Sigmoid colon (tissue), 6 donors: ENCODE measurements at regions not wholly inside any gene's neighbourhood (a gene's known extent, or its start where the extent isn't known, plus 50 kb on each side); places are given as distances from the start of the nearest gene placed in this dataset.

Experiments
- DNase-seq: peaks from one replicate; pipeline ENCODE4 v3.0.0-alpha.2; 2019
- H3K27ac ChIP-seq, 4 donors: fragments of 200-600 bp; sonication (generic); one replicate each; pipeline ENCODE4 v1.5.1; 2016 to 2019; ENCODE audit warnings: mild to moderate bottlenecking in 1 of 4
- H3K27me3 ChIP-seq, 3 donors: fragments of 200-600 bp; sonication (generic); one replicate each; pipeline ENCODE4 v1.5.1; 2019; ENCODE audit warnings: mild to moderate bottlenecking in 1 of 3
- H3K36me3 ChIP-seq, 4 donors: fragments of 200-600 bp; sonication (generic); one replicate each; pipeline ENCODE4 v1.5.1; 2016 to 2019
- H3K4me1 ChIP-seq, 4 donors: fragments of 200-600 bp; sonication (generic); one replicate each; pipeline ENCODE4 v1.5.1; 2017 to 2019
- H3K4me3 ChIP-seq, 4 donors: fragments of 200-600 bp; sonication (generic); one replicate each; pipeline ENCODE4 v1.5.1; 2017 to 2019; ENCODE audit warnings: mild to moderate bottlenecking in 2 of 4, moderate library complexity in 1 of 4
- H3K9me3 ChIP-seq, 4 donors: fragments of 200-600 bp in 3 of 4; sonication (generic) in 3 of 4; one replicate each; pipeline versions ENCODE4 v1.5.1 to v1.6.1; 2013 to 2019
- EP300 ChIP-seq, 4 donors: sonication (generic); formaldehyde crosslinking; IDR thresholded peaks; one replicate each; pipeline ENCODE4 v1.6.1; 2017; ENCODE audit warnings: antibody characterized with exemption in 4 of 4
- POLR2A ChIP-seq, 2 donors: fragments of 450-650 bp; IDR thresholded peaks; one replicate each; pipeline ENCODE4 v1.6.1; 2016; ENCODE audit warnings: antibody characterized with exemption in 2 of 2, mild to moderate bottlenecking in 2 of 2, moderate library complexity in 2 of 2
- POLR2AphosphoS5 ChIP-seq, 4 donors: sonication (generic); formaldehyde crosslinking; IDR thresholded peaks; one replicate each; pipeline ENCODE4 v1.6.1; 2017; ENCODE audit warnings: antibody characterized with exemption in 4 of 4
- WGBS, 2 donors: extraction: QIAGEN DNeasy Blood & Tissue Kit; methylation state at CpG; one replicate each; pipeline ENCODE4 v1.1.7; 2013; 5-methylcytosine and 5-hydroxymethylcytosine counted together
- intact Hi-C: fragments of 100-400 bp; cut with DNase I; formaldehyde crosslinking; loops from one replicate; pipeline ENCODE4 v1.15.1; 2023
- TF ChIP-seq, protein P1 (sequence below), 4 experiments: fragments of 450-650 bp in 3 of 4; fragments of 200-600 bp in 1 of 4; IDR thresholded peaks; one replicate each; pipeline ENCODE4 v1.5.1; 2016 to 2019; ENCODE audit warnings: antibody characterized with exemption in 4 of 4, mild to moderate bottlenecking in 3 of 4, moderate library complexity in 2 of 4
- donor health status: healthy with polysubstance abuse.
- donor health status: healthy.

GRCh38 chr6:148053796-148054195, 288.8 kb upstream of the SASH1 start:
- Histone ChIP-seq H3K4me3 (no peak overlapping the region), H3K4me1 (no peaks in the 10 kb centered on the region), H3K27ac (no peak overlapping the region), H3K27me3 (no peaks in the 10 kb centered on the region), H3K36me3 (no peaks in the 10 kb centered on the region), H3K9me3 (no peaks in the 10 kb centered on the region)
- intact Hi-C loops, result no loop called here
- no peak for DNase-seq
- TF ChIP-seq, protein P1, sequence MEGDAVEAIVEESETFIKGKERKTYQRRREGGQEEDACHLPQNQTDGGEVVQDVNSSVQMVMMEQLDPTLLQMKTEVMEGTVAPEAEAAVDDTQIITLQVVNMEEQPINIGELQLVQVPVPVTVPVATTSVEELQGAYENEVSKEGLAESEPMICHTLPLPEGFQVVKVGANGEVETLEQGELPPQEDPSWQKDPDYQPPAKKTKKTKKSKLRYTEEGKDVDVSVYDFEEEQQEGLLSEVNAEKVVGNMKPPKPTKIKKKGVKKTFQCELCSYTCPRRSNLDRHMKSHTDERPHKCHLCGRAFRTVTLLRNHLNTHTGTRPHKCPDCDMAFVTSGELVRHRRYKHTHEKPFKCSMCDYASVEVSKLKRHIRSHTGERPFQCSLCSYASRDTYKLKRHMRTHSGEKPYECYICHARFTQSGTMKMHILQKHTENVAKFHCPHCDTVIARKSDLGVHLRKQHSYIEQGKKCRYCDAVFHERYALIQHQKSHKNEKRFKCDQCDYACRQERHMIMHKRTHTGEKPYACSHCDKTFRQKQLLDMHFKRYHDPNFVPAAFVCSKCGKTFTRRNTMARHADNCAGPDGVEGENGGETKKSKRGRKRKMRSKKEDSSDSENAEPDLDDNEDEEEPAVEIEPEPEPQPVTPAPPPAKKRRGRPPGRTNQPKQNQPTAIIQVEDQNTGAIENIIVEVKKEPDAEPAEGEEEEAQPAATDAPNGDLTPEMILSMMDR (IDR thresholded peaks at IDR 0.05), result no peak
- TF ChIP-seq POLR2AphosphoS5 (IDR thresholded peaks at IDR 0.05), result no peak
- no peak for TF ChIP-seq POLR2A (IDR thresholded peaks at IDR 0.05)
- no peak for TF ChIP-seq EP300 (IDR thresholded peaks at IDR 0.05)

DNA sequence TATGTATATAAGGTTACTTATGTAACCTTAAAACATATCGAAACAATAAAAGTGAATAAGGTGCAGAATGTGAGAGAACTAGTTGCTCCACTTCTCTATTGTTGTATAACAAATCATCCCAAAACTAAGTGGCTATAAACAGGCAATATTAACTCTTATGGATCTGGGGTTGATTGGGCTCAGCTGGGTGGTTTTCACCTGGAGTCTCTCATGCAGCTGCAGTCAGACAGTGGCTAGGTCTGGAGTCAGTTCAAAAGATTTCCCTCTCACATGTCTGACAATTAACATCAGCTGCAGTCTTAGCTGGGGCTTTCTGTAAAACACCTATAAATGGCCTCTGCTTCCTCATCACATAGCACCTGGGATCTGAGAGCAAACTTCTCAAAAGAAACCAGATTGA, 288.4 kb upstream of the SASH1 start:
- no peaks in the 10 kb centered on the region for H3K36me3 ChIP-seq
- H3K4me1 ChIP-seq, result no peaks in the 10 kb centered on the region
- intact Hi-C loops, result no loop called here
- H3K4me3 ChIP-seq, result no peak overlapping the region
- TF ChIP-seq, protein P1 (IDR thresholded peaks at IDR 0.05), result no peak
- TF ChIP-seq POLR2A (IDR thresholded peaks at IDR 0.05) (no peak), POLR2AphosphoS5 (IDR thresholded peaks at IDR 0.05) (no peak), EP300 (IDR thresholded peaks at IDR 0.05) (no peak)
- no peak for DNase-seq
- 91 to 94% methylated on average over 1 of the region's 1 CpG for WGBS, 2 donors
- H3K9me3 ChIP-seq, result no peaks in the 10 kb centered on the region
- no peaks in the 10 kb centered on the region for H3K27me3 ChIP-seq
- no peak overlapping the region for H3K27ac ChIP-seq

GRCh38 chr6:148055419-148055818, 287.2 kb upstream of the SASH1 start:
- Histone ChIP-seq H3K27me3 (no peaks in the 10 kb centered on the region), H3K4me3 (no peak overlapping the region), H3K4me1 (no peaks in the 10 kb centered on the region), H3K9me3 (peaks cover 0 to 4% (median under 1%) of the 10 kb centered on the region in 4 donors), H3K36me3 (no peaks in the 10 kb centered on the region), H3K27ac (no peak overlapping the region)
- DNase-seq, result no peak
- intact Hi-C loops, result no loop called here
- TF ChIP-seq EP300 (IDR thresholded peaks at IDR 0.05) (no peak), POLR2AphosphoS5 (IDR thresholded peaks at IDR 0.05) (no peak), POLR2A (IDR thresholded peaks at IDR 0.05) (no peak)
- TF ChIP-seq, protein P1 (IDR thresholded peaks at IDR 0.05), result no peak
- 91 to 95% methylated on average over 3 of the region's 3 CpGs for WGBS, 2 donors

- Histone ChIP-seq H3K36me3 (no peaks in the 10 kb centered on the region), H3K27ac (no peak overlapping the region), H3K4me1 (no peaks in the 10 kb centered on the region), H3K27me3 (no peaks in the 10 kb centered on the region), H3K4me3 (no peak overlapping the region), H3K9me3 (peaks cover 0 to 6% (median 4%) of the 10 kb centered on the region in 4 donors)
- no peak for TF ChIP-seq EP300 (IDR thresholded peaks at IDR 0.05)
- no peak for TF ChIP-seq POLR2A (IDR thresholded peaks at IDR 0.05)
- TF ChIP-seq, protein P1 (IDR thresholded peaks at IDR 0.05), result no peak
- no peak for TF ChIP-seq POLR2AphosphoS5 (IDR thresholded peaks at IDR 0.05)
- intact Hi-C loops, result no loop called here
- no peak for DNase-seq
- 84 to 93% methylated on average over 1 of the region's 1 CpG for WGBS, 2 donors
Measured at GRCh38 chr6:148059869-148060268, 282.8 kb upstream of the SASH1 start.

DNA sequence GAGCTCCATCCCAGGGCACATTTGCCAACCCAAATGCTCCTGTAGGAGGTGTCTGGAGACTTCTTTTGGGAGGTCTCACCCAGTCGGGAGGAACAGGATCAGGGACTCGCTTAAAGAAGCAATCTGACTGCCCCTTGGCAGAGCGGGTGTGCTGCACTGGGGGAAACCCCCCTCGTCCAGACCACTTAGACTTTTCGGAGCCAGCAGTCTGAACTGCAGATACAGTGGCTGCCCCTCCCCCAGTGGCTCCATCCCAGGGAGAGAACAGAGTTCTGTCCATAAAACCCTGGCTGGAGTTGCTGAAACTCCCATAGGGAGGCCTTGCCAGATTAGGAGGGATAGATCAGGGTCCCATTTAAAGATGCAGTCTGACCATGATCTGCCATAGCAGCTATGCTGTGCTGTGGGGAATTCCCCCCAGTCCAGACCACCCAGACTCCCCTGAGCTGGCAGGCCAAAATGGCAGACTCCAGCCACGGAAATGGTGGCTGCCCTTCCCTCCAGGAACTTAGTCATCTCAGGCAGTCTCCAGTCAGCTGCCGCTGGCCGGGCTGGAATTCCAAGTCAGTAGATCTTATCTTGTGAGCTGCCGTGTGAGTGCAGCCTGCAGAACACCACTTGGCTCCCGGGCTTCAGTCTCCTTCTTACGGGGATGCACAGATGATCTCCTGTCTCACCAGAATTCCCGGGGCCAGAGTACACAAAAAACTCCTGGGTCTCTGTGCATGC, 278.1 kb upstream of the SASH1 start:
- 81 to 89% methylated on average over 12 of the region's 12 CpGs for WGBS, 2 donors
- Histone ChIP-seq H3K27me3 (no peaks in the 10 kb centered on the region), H3K27ac (no peak overlapping the region), H3K9me3 (peaks cover 0 to 6% (median 4%) of the 10 kb centered on the region in 4 donors), H3K4me3 (no peak overlapping the region), H3K36me3 (no peaks in the 10 kb centered on the region), H3K4me1 (no peaks in the 10 kb centered on the region)
- DNase-seq, result no peak
- intact Hi-C loops, result no loop called here
- TF ChIP-seq, protein P1 (IDR thresholded peaks at IDR 0.05), result no peak
- no peak for TF ChIP-seq POLR2AphosphoS5 (IDR thresholded peaks at IDR 0.05)
- TF ChIP-seq EP300 (IDR thresholded peaks at IDR 0.05), result no peak
- no peak for TF ChIP-seq POLR2A (IDR thresholded peaks at IDR 0.05)
